Neural cell (in vitro differentiated cells): ENCODE measurements at regions not wholly inside any gene's neighbourhood (a gene's known extent, or its start where the extent isn't known, plus 50 kb on each side); places are given as distances from the start of the nearest gene placed in this dataset.
A peak's percentile ranks its signal among the peaks of the same experiment; 100 is the strongest.

Experiments used
- H2AFZ ChIP-seq: fragments of 200-600, 300-800 bp; sonication (generic), shearing (Covaris generic); 2 replicates; pipeline ENCODE4 v1.6.0; 2014; ENCODE audit warnings: low read depth, mild to moderate bottlenecking, antibody characterized with exemption, low read length, moderate library complexity
- H3F3A ChIP-seq: fragments of 200-600 bp; shearing (Covaris generic); 2 replicates; pipeline ENCODE4 v1.6.1; 2016; ENCODE audit warnings: mild to moderate bottlenecking, moderate library complexity, mixed read lengths, antibody characterized with exemption, low read length; ENCODE audit not compliant: insufficient read depth, poor library complexity, severe bottlenecking
- H3K27ac ChIP-seq: fragments of 200-600, 300-800 bp; sonication (generic), shearing (Covaris generic); 2 replicates; pipeline ENCODE4 v1.5.1; 2014; ENCODE audit warnings: mild to moderate bottlenecking, low read length, moderate library complexity
- H3K27me3 ChIP-seq: fragments of 300-800, 200-600 bp; sonication (generic), shearing (Covaris generic); 2 replicates; pipeline ENCODE4 v1.6.0; 2014; ENCODE audit warnings: mild to moderate bottlenecking, low read depth, low read length, moderate library complexity; ENCODE audit not compliant: insufficient read depth
- H3K36me3 ChIP-seq: fragments of 300-800, 200-600 bp; sonication (generic), shearing (Covaris generic); 2 replicates; pipeline ENCODE4 v1.5.1; 2014; ENCODE audit warnings: mild to moderate bottlenecking, antibody characterized with exemption, low read length, moderate library complexity; ENCODE audit not compliant: insufficient read depth
- H3K4me2 ChIP-seq: fragments of 300-800, 200-600 bp; sonication (generic), shearing (Covaris generic); 2 replicates; pipeline ENCODE4 v1.6.0; 2014; ENCODE audit warnings: mild to moderate bottlenecking, low read length
- H3K4me3 ChIP-seq: fragments of 300-800, 200-600 bp; sonication (generic), shearing (Covaris generic); 2 replicates; pipeline ENCODE4 v1.5.1; 2014; ENCODE audit warnings: mild to moderate bottlenecking, low read length, moderate library complexity
- H3K79me2 ChIP-seq: fragments of 200-600 bp; shearing (Covaris generic); replicated peaks from 2 replicates; pipeline ENCODE4 v1.6.0; 2014; ENCODE audit warnings: mild to moderate bottlenecking, low read length, moderate library complexity; ENCODE audit not compliant: insufficient read depth
- H3K9ac ChIP-seq: fragments of 300-800, 200-600 bp; sonication (generic), shearing (Covaris generic); 2 replicates; pipeline ENCODE4 v1.6.1; 2016; ENCODE audit warnings: mild to moderate bottlenecking, low read length, mixed read lengths
- H3K9me2 ChIP-seq: fragments of 200-600 bp; shearing (Covaris generic); 2 replicates; pipeline ENCODE4 v1.6.1; 2016; ENCODE audit warnings: mild to moderate bottlenecking, low read length, mixed read lengths; ENCODE audit not compliant: insufficient read depth
- H3K9me3 ChIP-seq: fragments of 200-600, 300-800 bp; sonication (generic), shearing (Covaris generic); 2 replicates; pipeline ENCODE4 v1.6.1; 2016; ENCODE audit warnings: mild to moderate bottlenecking, mixed run types, low read length, moderate library complexity, mixed read lengths
- H4K20me1 ChIP-seq: fragments of 200-600 bp; shearing (Covaris generic); 2 replicates; pipeline ENCODE4 v1.6.1; 2016; ENCODE audit warnings: mild to moderate bottlenecking, mixed run types; ENCODE audit not compliant: insufficient read depth
- EP300 ChIP-seq: fragments of 450-650 bp; conservative IDR thresholded peaks from 2 replicates; pipeline ENCODE4 v1.6.1; 2014; ENCODE audit warnings: antibody characterized with exemption, mild to moderate bottlenecking, moderate library complexity; ENCODE audit not compliant: poor library complexity, severe bottlenecking
- EZH2 ChIP-seq: fragments of 200-600, 300-800 bp; shearing (Covaris generic), sonication (generic); IDR thresholded peaks from 2 replicates; pipeline ENCODE4 v1.6.1; 2014; ENCODE audit warnings: antibody characterized with exemption, low read length, borderline replicate concordance, mild to moderate bottlenecking; ENCODE audit not compliant: insufficient read depth, poor library complexity, severe bottlenecking
- MXI1 ChIP-seq: fragments of 450-650 bp; conservative IDR thresholded peaks from 2 replicates; pipeline ENCODE4 v1.6.1; 2014; ENCODE audit warnings: antibody characterized with exemption, mild to moderate bottlenecking; ENCODE audit not compliant: poor library complexity, severe bottlenecking
- POLR2AphosphoS5 ChIP-seq: IDR thresholded peaks from 2 replicates; pipeline ENCODE4 v1.6.1; 2012
- RAD21 ChIP-seq: fragments of 450-650 bp; conservative IDR thresholded peaks from 2 replicates; pipeline ENCODE4 v1.6.1; 2014; ENCODE audit warnings: antibody characterized with exemption, mild to moderate bottlenecking, moderate library complexity
- SMC3 ChIP-seq: fragments of 450-650 bp; conservative IDR thresholded peaks from 2 replicates; pipeline ENCODE4 v1.6.1; 2014; ENCODE audit warnings: antibody characterized with exemption, mild to moderate bottlenecking, moderate library complexity; ENCODE audit not compliant: poor library complexity
- TAF1 ChIP-seq: IDR thresholded peaks from 2 replicates; pipeline ENCODE4 v1.6.1; 2012; ENCODE audit warnings: low read depth
- TF ChIP-seq, protein P1 (sequence below): IDR thresholded peaks from 2 replicates; pipeline ENCODE4 v1.6.1; 2012; ENCODE audit warnings: borderline replicate concordance
- TF ChIP-seq, protein P2 (sequence below): fragments of 450-650 bp; IDR thresholded peaks from 2 replicates; pipeline ENCODE4 v1.5.1; 2014; ENCODE audit warnings: antibody characterized with exemption, mild to moderate bottlenecking, moderate library complexity; ENCODE audit not compliant: poor library complexity, severe bottlenecking

DNA sequence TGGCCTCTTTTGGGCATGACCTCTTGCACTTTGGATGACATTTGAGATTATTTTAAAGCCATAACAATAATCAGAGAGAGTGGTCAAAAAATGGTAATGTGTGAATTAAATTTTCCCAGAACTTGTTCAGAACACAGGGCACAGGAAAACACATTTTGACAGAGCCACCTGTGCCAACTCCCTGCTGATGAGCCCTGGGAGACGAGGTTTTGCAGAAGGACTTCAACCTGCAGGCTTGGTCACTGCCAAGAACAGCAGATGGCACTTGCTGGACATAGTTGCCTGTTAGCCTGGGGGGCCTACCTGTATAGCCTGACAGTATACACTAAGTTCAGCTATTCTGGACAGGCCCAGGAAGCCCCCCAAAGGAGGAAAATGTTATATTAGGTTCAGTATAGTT is 277.8 kb upstream of the EMCN start:
- Histone ChIP-seq H3K4me2 (no peak overlapping the region), H3K9ac (no peak overlapping the region), H3F3A (peaks cover 12% of the 10 kb centered on the region), H3K9me2 (no peaks in the 10 kb centered on the region), H3K36me3 (no peaks in the 10 kb centered on the region), H3K9me3 (no peaks in the 10 kb centered on the region), H2AFZ (no peak overlapping the region), H3K4me3 (no peak overlapping the region), H4K20me1 (no peaks in the 10 kb centered on the region), H3K79me2 (no peaks in the 10 kb centered on the region), H3K27ac (no peak overlapping the region), H3K27me3 (no peaks in the 10 kb centered on the region)
- TF ChIP-seq TAF1 = no peak
- TF ChIP-seq, protein P1, sequence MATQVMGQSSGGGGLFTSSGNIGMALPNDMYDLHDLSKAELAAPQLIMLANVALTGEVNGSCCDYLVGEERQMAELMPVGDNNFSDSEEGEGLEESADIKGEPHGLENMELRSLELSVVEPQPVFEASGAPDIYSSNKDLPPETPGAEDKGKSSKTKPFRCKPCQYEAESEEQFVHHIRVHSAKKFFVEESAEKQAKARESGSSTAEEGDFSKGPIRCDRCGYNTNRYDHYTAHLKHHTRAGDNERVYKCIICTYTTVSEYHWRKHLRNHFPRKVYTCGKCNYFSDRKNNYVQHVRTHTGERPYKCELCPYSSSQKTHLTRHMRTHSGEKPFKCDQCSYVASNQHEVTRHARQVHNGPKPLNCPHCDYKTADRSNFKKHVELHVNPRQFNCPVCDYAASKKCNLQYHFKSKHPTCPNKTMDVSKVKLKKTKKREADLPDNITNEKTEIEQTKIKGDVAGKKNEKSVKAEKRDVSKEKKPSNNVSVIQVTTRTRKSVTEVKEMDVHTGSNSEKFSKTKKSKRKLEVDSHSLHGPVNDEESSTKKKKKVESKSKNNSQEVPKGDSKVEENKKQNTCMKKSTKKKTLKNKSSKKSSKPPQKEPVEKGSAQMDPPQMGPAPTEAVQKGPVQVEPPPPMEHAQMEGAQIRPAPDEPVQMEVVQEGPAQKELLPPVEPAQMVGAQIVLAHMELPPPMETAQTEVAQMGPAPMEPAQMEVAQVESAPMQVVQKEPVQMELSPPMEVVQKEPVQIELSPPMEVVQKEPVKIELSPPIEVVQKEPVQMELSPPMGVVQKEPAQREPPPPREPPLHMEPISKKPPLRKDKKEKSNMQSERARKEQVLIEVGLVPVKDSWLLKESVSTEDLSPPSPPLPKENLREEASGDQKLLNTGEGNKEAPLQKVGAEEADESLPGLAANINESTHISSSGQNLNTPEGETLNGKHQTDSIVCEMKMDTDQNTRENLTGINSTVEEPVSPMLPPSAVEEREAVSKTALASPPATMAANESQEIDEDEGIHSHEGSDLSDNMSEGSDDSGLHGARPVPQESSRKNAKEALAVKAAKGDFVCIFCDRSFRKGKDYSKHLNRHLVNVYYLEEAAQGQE = no peak
- TF ChIP-seq EZH2 = no peak
- TF ChIP-seq EP300 = no peak
- no peak for TF ChIP-seq POLR2AphosphoS5
- TF ChIP-seq SMC3 = no peak
- TF ChIP-seq MXI1 = no peak
- no peak for TF ChIP-seq RAD21

DNA sequence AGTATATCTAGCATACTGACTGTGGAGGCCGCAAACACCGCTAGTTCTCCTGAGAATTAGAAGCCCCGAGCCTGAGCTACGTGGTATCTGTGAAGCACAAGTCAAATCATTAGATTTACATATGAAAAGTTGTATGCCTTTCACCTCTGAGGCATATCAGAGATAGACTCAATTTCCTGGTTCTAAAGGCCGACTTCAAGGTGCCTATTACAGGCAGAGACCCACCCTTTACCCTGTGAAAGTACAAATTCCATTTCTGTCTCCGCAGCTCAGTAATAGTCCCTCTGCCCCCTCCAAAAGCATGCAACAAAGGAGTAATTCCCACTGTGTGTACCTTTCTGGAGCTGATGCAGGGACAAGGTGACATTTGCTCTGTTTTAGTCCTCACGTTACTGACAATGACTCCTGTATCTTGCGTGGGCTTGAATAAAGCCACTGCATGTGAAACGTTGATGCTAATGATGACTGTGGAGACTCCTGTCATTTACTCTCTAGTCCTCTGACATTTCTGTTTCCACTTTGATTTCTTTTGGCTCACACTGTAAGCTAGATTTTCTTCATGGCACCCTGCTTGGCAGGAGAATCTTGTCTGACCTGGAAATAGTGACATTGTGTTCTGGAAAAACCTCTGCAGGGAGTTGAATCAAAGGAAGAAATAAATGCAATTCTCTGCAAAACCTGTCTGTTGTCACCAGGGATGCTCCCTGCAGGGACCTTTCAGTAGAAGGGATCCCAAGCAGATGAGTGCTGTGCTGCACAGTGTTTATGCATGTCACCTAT is 273.2 kb upstream of the EMCN start:
- Histone ChIP-seq H3K4me3 (peak overlapping the region; percentile 53), H3F3A (peaks cover 25% of the 10 kb centered on the region), H3K27me3 (no peaks in the 10 kb centered on the region), H3K27ac (peak overlapping the region; percentile 82), H3K9me3 (no peaks in the 10 kb centered on the region), H3K4me2 (peak overlapping the region; percentile 28), H4K20me1 (no peaks in the 10 kb centered on the region), H3K9me2 (no peaks in the 10 kb centered on the region), H3K36me3 (no peaks in the 10 kb centered on the region), H3K79me2 (no peaks in the 10 kb centered on the region), H3K9ac (peak overlapping the region; percentile 48), H2AFZ (peak overlapping the region; percentile 42)
- TF ChIP-seq MXI1 = peak; percentile 37
- peak; percentile 88 for TF ChIP-seq EP300
- peak; percentile 9 for TF ChIP-seq SMC3
- TF ChIP-seq POLR2AphosphoS5 = peak; percentile 49
- TF ChIP-seq TAF1 = no peak
- TF ChIP-seq, protein P2, sequence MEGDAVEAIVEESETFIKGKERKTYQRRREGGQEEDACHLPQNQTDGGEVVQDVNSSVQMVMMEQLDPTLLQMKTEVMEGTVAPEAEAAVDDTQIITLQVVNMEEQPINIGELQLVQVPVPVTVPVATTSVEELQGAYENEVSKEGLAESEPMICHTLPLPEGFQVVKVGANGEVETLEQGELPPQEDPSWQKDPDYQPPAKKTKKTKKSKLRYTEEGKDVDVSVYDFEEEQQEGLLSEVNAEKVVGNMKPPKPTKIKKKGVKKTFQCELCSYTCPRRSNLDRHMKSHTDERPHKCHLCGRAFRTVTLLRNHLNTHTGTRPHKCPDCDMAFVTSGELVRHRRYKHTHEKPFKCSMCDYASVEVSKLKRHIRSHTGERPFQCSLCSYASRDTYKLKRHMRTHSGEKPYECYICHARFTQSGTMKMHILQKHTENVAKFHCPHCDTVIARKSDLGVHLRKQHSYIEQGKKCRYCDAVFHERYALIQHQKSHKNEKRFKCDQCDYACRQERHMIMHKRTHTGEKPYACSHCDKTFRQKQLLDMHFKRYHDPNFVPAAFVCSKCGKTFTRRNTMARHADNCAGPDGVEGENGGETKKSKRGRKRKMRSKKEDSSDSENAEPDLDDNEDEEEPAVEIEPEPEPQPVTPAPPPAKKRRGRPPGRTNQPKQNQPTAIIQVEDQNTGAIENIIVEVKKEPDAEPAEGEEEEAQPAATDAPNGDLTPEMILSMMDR = no peak
- peak; percentile 24 for TF ChIP-seq RAD21
- TF ChIP-seq, protein P1 = peak; percentile 90
- no peak for TF ChIP-seq EZH2
